ENCODE measurements at regions not wholly inside any gene's neighbourhood (a gene's known extent, or its start where the extent isn't known, plus 50 kb on each side); places are given as distances from the start of the nearest gene placed in this dataset.
"Not testable (repeated sequence)": the region's sequence is repeated elsewhere in the genome, so short reads cannot be mapped to it uniquely, and the experiment has no call there.

DNA sequence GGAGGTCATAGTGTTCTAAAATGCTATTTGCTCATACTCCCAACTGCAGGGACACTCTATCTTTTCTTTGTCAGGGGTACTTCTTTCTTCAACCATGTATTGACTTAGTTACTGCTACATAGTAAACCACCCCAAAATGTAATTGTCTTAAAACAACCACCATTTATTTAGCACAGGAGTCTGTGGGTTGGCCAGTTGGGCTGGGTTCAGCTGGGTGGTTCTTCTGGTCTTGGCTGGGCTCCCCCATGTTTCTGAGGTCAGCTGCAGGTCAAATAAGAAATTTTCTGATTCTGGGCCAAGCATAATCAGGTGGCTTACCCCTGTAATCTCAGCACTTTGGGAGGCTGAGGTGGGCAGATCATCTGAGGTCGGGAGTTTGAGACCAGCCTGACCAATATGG is 220.0 kb upstream of the BTBD3 start:
- Mint-ChIP-seq H3K9me3 (peaks cover 4% of the 10 kb centered on the region), H3K27ac (no peak overlapping the region), H3K4me3 (no peak overlapping the region), H3K36me3 (ENCODE audit: low read depth) (no peaks in the 10 kb centered on the region), H3K27me3 (no peaks in the 10 kb centered on the region), H3K4me1 (no peaks in the 10 kb centered on the region)
- CTCF ChIA-PET, result no interaction called here
- intact Hi-C loops (cut with micrococcal nuclease), result no loop called here
- TF ChIP-seq, protein P1, sequence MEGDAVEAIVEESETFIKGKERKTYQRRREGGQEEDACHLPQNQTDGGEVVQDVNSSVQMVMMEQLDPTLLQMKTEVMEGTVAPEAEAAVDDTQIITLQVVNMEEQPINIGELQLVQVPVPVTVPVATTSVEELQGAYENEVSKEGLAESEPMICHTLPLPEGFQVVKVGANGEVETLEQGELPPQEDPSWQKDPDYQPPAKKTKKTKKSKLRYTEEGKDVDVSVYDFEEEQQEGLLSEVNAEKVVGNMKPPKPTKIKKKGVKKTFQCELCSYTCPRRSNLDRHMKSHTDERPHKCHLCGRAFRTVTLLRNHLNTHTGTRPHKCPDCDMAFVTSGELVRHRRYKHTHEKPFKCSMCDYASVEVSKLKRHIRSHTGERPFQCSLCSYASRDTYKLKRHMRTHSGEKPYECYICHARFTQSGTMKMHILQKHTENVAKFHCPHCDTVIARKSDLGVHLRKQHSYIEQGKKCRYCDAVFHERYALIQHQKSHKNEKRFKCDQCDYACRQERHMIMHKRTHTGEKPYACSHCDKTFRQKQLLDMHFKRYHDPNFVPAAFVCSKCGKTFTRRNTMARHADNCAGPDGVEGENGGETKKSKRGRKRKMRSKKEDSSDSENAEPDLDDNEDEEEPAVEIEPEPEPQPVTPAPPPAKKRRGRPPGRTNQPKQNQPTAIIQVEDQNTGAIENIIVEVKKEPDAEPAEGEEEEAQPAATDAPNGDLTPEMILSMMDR (IDR thresholded peaks at IDR 0.05), result no peak
- ATAC-seq (ENCODE audit: low read depth), result no peak
- POLR2A ChIA-PET, result no interaction called here
- DNase-seq, result no peak

DNA sequence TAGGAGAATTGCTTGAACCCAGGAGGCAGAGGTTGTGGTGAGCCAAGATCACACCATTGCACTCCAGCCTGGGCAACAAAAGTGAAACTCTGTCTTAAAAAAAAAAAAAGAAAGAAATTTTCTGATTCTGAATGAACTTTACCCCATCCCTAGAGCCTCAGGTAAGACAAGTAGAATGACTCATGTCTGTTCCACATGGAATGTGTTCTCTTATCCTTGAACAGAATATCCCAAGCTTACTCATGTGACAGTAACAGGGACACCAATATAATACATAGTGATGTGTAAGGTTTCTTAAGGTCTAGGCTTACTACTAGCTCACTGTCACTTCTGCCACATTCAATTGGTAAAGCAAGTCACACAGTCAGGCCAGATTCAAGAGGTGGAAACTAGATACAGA is 219.6 kb upstream of the BTBD3 start:
- Mint-ChIP-seq H3K27ac (no peak overlapping the region), H3K4me3 (no peak overlapping the region), H3K9me3 (peaks cover 2% of the 10 kb centered on the region), H3K4me1 (no peaks in the 10 kb centered on the region), H3K27me3 (no peaks in the 10 kb centered on the region), H3K36me3 (ENCODE audit: low read depth) (no peaks in the 10 kb centered on the region)
- TF ChIP-seq, protein P1 (IDR thresholded peaks at IDR 0.05), result no peak
- CTCF ChIA-PET, result no interaction called here
- ATAC-seq (ENCODE audit: low read depth), result no peak
- no peak for DNase-seq
- POLR2A ChIA-PET, result no interaction called here
- intact Hi-C loops (cut with micrococcal nuclease), result no loop called here

DNA sequence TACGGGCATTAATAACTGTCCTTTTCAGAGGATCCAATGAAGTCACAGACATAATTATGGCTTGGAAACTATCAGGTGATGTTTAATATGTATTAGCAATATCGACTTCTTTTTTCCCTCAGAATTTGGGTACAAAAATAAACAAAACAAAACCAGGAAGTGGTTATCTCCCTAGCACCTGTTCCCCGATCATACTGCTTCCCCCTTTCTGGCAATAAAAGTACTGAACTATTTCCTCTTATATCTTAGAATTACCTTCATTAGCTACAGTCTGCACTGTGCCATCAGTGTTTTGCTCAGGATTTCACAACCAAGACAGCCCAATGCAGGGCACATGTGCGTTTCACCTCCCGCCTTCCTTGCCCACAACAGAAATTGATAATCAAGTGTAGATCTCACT is 216.9 kb upstream of the BTBD3 start:
- no peak for DNase-seq
- POLR2A ChIA-PET, result no interaction called here
- no peak for ATAC-seq (ENCODE audit: low read depth)
- Mint-ChIP-seq H3K36me3 (ENCODE audit: low read depth) (no peaks in the 10 kb centered on the region), H3K4me3 (no peak overlapping the region), H3K9me3 (peaks cover 7% of the 10 kb centered on the region), H3K27ac (no peak overlapping the region), H3K4me1 (no peaks in the 10 kb centered on the region), H3K27me3 (no peaks in the 10 kb centered on the region)
- intact Hi-C loops (cut with micrococcal nuclease), result no loop called here
- TF ChIP-seq, protein P1 (IDR thresholded peaks at IDR 0.05), result no peak
- CTCF ChIA-PET, result no interaction called here

DNA sequence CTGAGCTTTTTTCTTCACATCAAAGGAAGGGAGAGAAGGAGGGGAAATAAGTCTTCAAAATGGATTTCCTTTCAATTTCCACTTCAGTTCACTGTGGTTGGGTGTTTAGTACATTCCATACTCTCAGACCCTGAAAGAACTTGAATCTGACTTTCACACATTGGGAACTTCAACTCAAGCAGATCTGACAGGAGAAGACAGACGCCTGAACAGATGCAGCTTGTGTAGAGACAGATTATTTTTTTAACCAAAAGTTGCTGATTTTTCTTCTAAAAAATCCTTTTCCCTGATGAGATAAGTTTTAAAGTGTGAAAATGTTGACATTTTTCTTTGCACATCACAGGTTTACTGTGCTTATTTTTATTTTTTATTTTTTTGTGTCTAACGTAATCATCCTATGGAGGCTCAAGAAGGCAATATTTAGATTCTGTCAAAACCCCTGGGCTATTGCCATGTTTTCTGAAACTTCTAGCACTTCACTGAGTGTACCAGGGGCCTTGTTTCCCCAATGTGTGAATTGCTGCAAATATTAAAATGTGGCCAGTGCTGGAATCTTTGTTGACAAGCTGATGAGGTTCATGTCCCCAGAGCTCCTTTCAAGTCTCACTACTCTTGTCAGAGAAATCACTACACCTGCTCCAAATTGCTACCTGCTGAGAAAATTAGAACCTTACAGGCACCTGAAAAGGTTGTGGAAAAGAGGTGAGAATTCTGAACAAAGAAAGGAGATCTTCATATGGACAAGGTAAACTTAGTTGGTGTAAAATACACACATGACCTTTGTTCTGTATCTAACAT is 214.8 kb upstream of the BTBD3 start:
- CTCF ChIA-PET, result no interaction called here
- intact Hi-C loops (cut with micrococcal nuclease), result no loop called here
- H3K36me3 Mint-ChIP-seq (ENCODE audit: low read depth), result no peaks in the 10 kb centered on the region
- ATAC-seq (ENCODE audit: low read depth), result no peak
- no peak overlapping the region for H3K4me3 Mint-ChIP-seq
- no peaks in the 10 kb centered on the region for H3K27me3 Mint-ChIP-seq
- TF ChIP-seq, protein P1 (IDR thresholded peaks at IDR 0.05), result no peak
- POLR2A ChIA-PET, result no interaction called here
- no peak for DNase-seq
- H3K4me1 Mint-ChIP-seq, result no peaks in the 10 kb centered on the region
- peaks cover 11% of the 10 kb centered on the region for H3K9me3 Mint-ChIP-seq
- H3K27ac Mint-ChIP-seq, result no peak overlapping the region

DNA sequence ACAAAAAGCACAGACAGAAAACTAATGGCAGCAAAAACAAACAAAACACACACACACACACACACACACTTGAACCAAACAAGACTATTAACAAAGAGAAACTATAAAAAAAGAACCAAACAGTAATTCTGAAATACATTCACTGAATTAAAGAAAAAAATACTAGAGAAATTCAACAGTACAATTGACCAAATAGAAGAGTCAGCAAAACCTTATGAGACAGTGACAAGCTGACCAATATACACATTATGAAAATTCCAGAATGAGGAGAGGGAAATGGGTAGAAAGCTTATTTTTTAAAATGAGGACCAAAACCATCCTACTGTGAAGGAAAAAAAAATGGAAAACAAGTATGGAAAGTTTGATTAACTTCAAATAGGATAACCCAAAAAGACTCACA is 212.2 kb upstream of the BTBD3 start:
- TF ChIP-seq, protein P1 (IDR thresholded peaks at IDR 0.05), result no peak
- POLR2A ChIA-PET, result no interaction called here
- no peak overlapping the region for H3K27ac Mint-ChIP-seq

DNA sequence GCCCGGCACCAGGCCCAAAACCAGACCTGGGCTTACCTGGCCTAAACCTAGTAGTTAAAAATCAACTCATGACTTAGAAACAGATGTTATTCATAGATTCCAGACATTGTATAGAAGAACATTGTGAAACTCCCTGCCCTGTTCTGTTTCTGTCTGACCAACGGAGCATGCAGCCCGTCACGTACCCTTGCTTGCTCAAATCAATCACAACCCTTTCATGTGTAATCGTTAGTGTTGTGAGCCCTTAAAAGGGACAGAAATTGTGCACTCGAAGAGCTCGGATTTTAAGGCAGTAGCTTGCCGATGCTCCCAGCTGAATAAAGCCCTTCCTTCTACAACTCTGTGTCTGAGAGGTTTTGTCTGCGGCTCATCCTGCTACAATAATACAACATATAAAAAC is 209.5 kb upstream of the BTBD3 start:
- not testable (repeated sequence) for H3K36me3 Mint-ChIP-seq (ENCODE audit: low read depth)

More for the DNA sequence above, 212.2 kb upstream of the BTBD3 start:
- no peaks in the 10 kb centered on the region for H3K27me3 Mint-ChIP-seq
- peaks cover 9% of the 10 kb centered on the region for H3K9me3 Mint-ChIP-seq
- intact Hi-C loops (cut with micrococcal nuclease), result no loop called here
- no peak overlapping the region for H3K4me3 Mint-ChIP-seq
- ATAC-seq (ENCODE audit: low read depth) (no peak), DNase-seq (no peak)
- no peaks in the 10 kb centered on the region for H3K4me1 Mint-ChIP-seq
- CTCF ChIA-PET, result no interaction called here
- no peaks in the 10 kb centered on the region for H3K36me3 Mint-ChIP-seq (ENCODE audit: low read depth)

More for the DNA sequence above, 209.5 kb upstream of the BTBD3 start:
- DNase-seq; H3K27me3 Mint-ChIP-seq; H3K9me3 Mint-ChIP-seq; H3K27ac Mint-ChIP-seq; H3K4me1 Mint-ChIP-seq; ATAC-seq (ENCODE audit: low read depth); POLR2A ChIA-PET; intact Hi-C loops (cut with micrococcal nuclease); CTCF ChIA-PET; H3K4me3 Mint-ChIP-seq: not testable (repeated sequence)

Measured in activated B cell treated with CpG ODN at 0.5 μM for 24 hours (primary cell).